ENCODE measurements at regions not wholly inside any gene's neighbourhood (a gene's known extent, or its start where the extent isn't known, plus 50 kb on each side); places are given as distances from the start of the nearest gene placed in this dataset.

DNA sequence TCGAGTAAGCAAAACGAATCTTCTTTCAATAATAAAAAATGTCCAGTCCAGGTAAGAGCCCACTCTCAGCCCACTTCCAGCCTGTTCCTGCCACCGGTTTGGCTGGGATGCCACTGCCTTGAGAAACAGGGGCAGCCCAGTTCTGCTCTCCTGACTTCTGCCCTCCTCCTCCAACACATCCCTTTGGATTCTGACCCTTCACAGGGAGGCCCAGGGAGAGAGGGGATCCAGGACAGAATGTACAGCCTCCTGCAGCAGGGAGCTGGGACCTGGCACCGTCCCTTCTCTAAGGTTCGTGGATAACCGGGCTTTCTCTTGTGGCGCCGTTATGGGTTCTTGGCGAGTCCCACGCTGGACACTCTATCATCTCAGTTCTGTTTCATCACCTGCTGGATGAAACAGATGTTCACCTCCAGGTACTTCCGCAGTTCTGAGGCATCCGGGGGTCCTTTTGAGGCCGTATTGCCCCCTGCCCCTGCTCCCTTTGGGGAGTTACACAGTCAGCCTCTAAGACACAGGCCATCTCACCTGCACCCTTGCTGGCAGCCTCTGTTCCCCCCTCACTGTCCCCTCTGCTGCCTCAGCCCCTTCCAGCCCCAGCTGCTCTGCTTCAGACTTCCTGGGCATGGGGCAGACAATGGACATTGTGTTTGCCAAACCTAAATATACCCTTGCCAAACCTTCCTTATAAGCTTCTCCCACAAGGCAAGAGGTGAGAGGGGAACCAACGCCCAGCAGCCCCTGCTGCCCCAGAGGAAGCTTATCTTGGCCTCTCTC is 203.8 kb upstream of the ZMIZ1 start:
- DNase-seq (ENCODE audit: low read depth in 4 of 4, low spot score in 3 of 4): no peak

- DNase-seq (ENCODE audit: low read depth in 4 of 4, low spot score in 3 of 4): no peak
These were observed 203.3 kb upstream of the ZMIZ1 start for GRCh38 chr10:78865538-78865875.

DNA sequence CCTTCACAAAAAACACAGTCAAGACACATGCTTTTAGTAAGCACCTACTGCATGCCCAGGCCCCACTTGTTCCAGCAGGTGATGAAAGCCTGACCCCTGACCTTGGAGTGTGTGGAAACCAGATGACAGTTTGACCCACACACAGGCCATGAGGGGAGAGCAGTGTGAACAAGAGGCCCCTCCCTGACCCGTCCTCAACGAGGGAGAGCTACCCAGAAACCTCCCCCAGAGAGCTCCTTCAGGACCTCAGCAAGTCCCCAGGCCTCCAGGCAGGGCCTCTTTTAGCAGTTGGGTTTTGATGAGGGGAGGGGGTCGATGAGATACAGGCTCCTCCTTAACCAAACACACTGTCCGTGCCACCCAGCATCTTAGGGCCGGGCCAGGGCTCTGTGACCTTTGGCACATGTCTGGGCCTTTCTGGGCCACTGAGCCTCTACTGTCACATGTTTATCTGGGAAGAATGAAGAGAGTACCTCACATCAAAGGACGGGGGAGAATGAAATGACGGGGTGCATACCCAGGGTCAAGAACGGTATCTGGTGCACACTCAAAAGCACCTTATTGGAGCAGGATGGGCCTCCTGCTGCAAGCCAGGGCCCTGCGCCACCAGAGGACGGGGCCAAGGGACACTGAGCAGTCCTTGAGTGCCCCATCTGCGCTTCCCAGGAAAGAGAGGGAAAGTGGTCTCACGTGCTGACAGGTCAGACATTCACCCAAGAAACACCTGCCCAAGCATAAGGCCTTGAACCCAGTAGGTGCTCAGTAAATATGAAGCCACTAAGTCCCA is 202.6 kb upstream of the ZMIZ1 start:
- no peak for DNase-seq (ENCODE audit: low read depth in 4 of 4, low spot score in 3 of 4)

GRCh38 chr10:78866731-78867554 is 201.8 kb upstream of the ZMIZ1 start:
- DNase-seq (ENCODE audit: low read depth in 4 of 4, low spot score in 3 of 4): no peak

DNA sequence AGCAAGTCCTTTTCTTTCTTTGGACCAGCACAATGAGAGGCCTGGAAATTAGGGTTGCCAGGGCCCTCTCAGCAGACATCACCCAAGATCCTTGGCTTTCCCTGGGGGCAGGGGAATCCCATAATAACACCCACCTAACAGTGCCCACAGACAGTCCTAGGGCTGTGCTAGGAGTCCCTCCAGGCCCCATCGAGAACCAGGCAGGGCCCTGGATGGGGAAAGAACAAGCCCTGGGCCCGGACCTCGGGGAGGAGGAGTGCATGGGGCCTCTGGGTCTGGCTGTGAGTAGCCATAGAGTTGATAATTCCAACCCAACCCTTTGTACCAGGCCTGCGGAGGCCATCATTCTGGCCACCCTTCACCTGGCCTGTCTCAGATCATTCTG is 201.2 kb upstream of the ZMIZ1 start:
- no peak for DNase-seq (ENCODE audit: low read depth in 4 of 4, low spot score in 3 of 4)

GRCh38 chr10:78868048-78868447 is 200.7 kb upstream of the ZMIZ1 start:
- DNase-seq (ENCODE audit: low read depth in 4 of 4, low spot score in 3 of 4): no peak

GRCh38 chr10:78868456-78868855 is 200.3 kb upstream of the ZMIZ1 start:
- DNase-seq (ENCODE audit: low read depth in 4 of 4, low spot score in 3 of 4): no peak

GRCh38 chr10:78868861-78869260 is 199.9 kb upstream of the ZMIZ1 start:
- DNase-seq (ENCODE audit: low read depth in 4 of 4, low spot score in 3 of 4): no peak

DNA sequence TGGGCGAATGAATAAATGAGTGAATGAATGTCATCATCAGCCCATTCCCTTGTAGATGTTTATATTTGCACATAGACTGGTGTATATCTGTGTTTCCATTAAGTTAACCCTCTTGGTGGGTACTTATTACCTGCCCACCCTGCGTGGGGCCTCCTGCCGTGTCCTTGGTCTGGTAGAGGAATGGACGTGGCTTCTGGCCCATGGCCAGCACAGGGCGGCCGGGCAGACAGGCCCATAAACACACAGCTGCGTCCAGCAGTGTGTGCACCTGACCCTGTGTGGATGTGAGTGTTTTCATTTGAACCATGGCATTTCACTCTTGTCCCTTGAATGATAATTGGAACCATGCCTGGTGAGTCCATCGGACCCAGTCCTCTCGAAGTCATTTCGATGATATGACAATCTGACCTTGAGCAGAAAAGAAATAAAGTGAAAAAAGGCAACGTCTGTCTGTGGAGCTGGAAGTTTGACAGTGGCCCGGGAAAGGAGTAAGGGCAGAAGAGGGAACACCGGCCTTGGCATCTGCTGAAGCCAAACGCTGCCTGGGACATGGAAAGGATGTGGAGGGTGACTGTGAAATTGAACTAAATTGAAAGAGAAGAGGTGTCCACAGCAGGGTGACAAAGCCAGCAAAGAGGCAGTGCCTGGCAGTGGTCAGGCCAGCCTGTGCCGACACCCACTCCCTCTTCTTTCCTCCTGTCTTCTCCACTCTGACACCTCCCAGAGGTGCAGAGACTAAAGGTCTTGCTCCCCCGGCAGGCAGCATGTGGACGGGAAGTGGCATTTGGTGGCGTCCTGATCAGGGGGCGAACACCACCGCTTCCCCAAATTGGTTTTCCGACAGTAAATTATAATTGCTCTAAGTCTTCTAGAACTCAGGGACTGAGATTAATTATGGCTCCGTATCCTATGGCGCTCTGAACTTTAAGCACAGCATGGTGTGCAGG is 199.0 kb upstream of the ZMIZ1 start:
- DNase-seq (ENCODE audit: low read depth in 4 of 4, low spot score in 3 of 4): no peak

GRCh38 chr10:78870458-78870857 is 198.3 kb upstream of the ZMIZ1 start:
- DNase-seq (ENCODE audit: low read depth in 4 of 4, low spot score in 3 of 4): no peak

- no peak for DNase-seq (ENCODE audit: low read depth in 4 of 4, low spot score in 3 of 4)
These were observed 197.0 kb upstream of the ZMIZ1 start for GRCh38 chr10:78871796-78872195.

GRCh38 chr10:78873413-78873812 is 195.4 kb upstream of the ZMIZ1 start:
- DNase-seq (ENCODE audit: low read depth in 4 of 4, low spot score in 3 of 4): no peak

- DNase-seq (ENCODE audit: low read depth in 4 of 4, low spot score in 3 of 4): no peak
These were observed 193.4 kb upstream of the ZMIZ1 start for GRCh38 chr10:78875331-78875877.

- no peak for DNase-seq (ENCODE audit: low read depth in 4 of 4, low spot score in 3 of 4)
These were observed 192.8 kb upstream of the ZMIZ1 start for GRCh38 chr10:78875932-78876331.

DNA sequence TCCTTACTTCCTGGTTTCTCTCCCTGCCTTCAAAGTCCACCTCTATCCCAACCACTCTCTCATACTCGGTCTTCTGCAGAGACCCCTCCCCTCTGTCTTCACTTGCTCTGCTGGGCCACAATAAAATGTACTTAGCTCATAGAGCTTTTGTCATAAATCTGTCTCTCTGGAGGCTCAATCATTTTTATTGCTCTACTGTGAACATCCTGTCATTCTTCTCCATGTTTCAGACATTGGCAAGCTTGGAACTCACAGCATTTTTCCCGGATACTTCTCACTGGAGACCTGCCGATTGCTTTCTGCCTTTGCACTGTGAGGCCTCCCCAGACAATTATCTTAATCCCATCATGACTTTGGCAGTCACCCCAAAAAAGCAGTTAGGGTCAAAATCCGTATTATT is 192.3 kb upstream of the ZMIZ1 start:
- no peak for DNase-seq (ENCODE audit: low read depth in 4 of 4, low spot score in 3 of 4)

DNA sequence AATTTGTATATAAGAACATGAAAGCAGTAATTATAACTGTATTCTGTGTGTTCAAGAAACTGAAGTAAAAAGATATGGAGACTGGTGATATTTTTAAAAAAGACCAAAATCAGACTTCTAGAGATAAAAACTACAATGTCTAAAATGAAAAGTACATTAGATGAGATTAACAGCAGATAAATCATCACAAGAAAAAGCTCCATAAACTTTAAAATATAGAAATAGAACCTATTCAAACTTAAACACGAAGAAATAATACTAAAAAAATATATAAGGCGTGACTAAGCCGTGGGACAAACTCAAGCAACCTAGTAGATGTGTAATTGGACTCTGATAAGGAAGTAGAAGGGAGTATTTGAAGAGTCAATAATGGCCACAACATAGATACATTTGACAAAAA is 189.1 kb upstream of the ZMIZ1 start:
- no peak for DNase-seq (ENCODE audit: low read depth in 4 of 4, low spot score in 3 of 4)

GRCh38 chr10:78886129-78886528 is 182.6 kb upstream of the ZMIZ1 start:
- DNase-seq (ENCODE audit: low read depth in 4 of 4, low spot score in 3 of 4): no peak

DNA sequence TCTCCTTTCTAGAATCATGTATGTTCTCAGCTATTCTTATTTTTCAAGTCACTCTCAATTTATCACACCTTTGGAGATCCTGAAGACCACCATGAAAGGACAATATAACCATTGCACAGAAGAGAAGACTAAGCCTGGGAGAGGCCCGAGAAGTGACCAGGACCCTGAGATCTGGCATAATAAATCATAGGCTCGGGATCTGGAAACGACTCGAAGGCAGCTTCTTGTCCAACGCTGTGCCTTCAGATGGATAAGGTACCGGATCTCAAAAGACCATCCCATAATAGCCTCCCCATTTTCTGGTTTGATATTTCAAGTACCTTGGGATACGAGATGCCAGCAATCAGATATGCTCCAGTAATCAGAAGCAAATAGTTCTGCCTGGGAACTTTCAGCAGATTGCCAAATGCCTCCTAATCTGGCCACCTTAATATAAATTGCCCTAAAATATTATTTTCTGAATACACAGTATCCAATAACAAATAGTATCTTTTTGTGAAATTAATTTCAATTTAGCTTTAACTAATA is 179.2 kb upstream of the ZMIZ1 start:
- DNase-seq (ENCODE audit: low read depth in 4 of 4, low spot score in 3 of 4): no peak

DNA sequence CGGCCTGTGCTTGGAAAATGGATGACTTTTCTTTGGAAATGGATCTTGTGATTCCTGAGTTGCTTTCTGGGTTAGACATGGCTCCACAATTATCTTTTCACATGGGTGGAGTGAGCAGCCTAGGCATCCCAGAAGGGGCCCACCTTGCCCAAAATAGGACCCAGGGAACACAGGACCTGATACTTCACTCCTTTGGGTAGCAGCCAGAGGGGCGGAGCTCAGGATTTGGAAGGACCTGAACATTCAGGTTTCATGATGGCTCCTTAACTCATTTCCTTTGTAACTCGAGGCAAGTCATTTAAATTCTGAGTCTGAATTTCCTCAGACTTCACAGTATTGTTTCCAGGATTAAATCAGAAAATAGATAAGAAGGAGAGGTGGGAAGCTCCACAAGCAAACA is 178.3 kb upstream of the ZMIZ1 start:
- no peak for DNase-seq (ENCODE audit: low read depth in 4 of 4, low spot score in 3 of 4)

- DNase-seq (ENCODE audit: low read depth in 4 of 4, low spot score in 3 of 4): no peak
These were observed 177.0 kb upstream of the ZMIZ1 start for GRCh38 chr10:78891741-78892140.

Measured in left renal pelvis (tissue), 4 donors.